GM12865 (cell line): ENCODE measurements at regions not wholly inside any gene's neighbourhood (a gene's known extent, or its start where the extent isn't known, plus 50 kb on each side); places are given as distances from the start of the nearest gene placed in this dataset.
"Not testable (repeated sequence)": the region's sequence is repeated elsewhere in the genome, so short reads cannot be mapped to it uniquely, and the experiment has no call there.

ENCODE experiments used
- DNase-seq: peaks from one replicate; pipeline ENCODE4 v3.0.0; 2010; ENCODE audit warnings: low read depth
- H3K4me3 ChIP-seq: 2 replicates; pipeline ENCODE4 v1.5.1; 2011; ENCODE audit warnings: mild to moderate bottlenecking, low read depth, low read length, control low read depth
- CTCF ChIP-seq: IDR thresholded peaks from 2 replicates; pipeline ENCODE4 v1.5.1; 2011; ENCODE audit warnings: low read length, control low read depth, low read depth, inconsistent platforms; ENCODE audit not compliant: insufficient read depth; ENCODE audit errors: missing control alignments

- no peak overlapping the region for H3K4me3 ChIP-seq
- DNase-seq = no peak
- TF ChIP-seq CTCF = no peak
Observed at GRCh38 chr3:46797486-46797885, 65.8 kb downstream of the MYL3 start.

GRCh38 chr3:46793340-46793739, 69.9 kb downstream of the MYL3 start:
- not testable (repeated sequence) for DNase-seq, H3K4me3 ChIP-seq

GRCh38 chr3:46778101-46778500, 60.4 kb upstream of the PRSS50 start:
- peak; percentile 2 for DNase-seq
- H3K4me3 ChIP-seq = no peak overlapping the region
- TF ChIP-seq CTCF = no peak

- not testable (repeated sequence) for H3K4me3 ChIP-seq, DNase-seq
Observed at GRCh38 chr3:46772498-46772897, 54.8 kb upstream of the PRSS50 start.

DNA sequence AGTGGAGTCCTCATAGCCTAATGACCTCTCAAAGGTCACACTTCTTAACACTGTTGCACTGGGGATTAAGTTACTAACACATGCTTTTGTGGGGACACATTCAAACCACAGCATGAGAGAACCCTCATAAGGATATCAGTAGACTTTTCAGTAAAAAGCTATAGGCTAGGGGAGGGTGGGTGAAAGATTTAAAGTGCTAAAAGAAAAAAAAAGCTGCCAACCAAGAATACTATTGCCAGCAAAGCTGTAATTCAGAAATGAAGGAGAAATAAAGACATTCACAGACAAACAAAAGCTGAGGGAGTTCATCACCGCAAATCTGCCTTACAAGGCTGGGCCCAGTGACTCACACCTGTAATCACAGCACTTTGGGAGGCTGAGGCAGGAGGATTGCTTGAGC, 50.4 kb upstream of the PRSS50 start:
- no peak overlapping the region for H3K4me3 ChIP-seq
- no peak for DNase-seq
- no peak for TF ChIP-seq CTCF
